AG04450 (cell line): ENCODE measurements at regions not wholly inside any gene's neighbourhood (a gene's known extent, or its start where the extent isn't known, plus 50 kb on each side); places are given as distances from the start of the nearest gene placed in this dataset.
A peak's percentile ranks its signal among the peaks of the same experiment; 100 is the strongest.

Experiments
- CTCF ChIA-PET: fragments of 300-600, 350-600 bp; formaldehyde crosslinking; extraction: SDS; loops from one replicate; lab custom pipeline; 2022; ENCODE audit warnings: antibody characterized with exemption, inconsistent platforms; lab: Charles Lee
- POLR2A ChIA-PET: fragments of 350-600 bp; formaldehyde crosslinking; extraction: SDS; loops from one replicate; lab custom pipeline; 2021; ENCODE audit warnings: antibody characterized with exemption, inconsistent platforms; lab: Yijun Ruan, JAX
- DNase-seq: peaks from one replicate; pipeline ENCODE4 v3.0.0-alpha.2; 2011; ENCODE audit warnings: low read depth, low spot score
- H3K27ac ChIP-seq: one replicate; pipeline ENCODE4 v1.5.1; 2012; ENCODE audit warnings: low read depth, low read length, control low read depth
- H3K27me3 ChIP-seq: one replicate; pipeline ENCODE4 v1.6.0; 2012; ENCODE audit warnings: low read length; ENCODE audit not compliant: control insufficient read depth, insufficient read depth
- H3K4me3 ChIP-seq: 2 replicates; pipeline ENCODE4 v1.5.1; 2011; ENCODE audit warnings: mild to moderate bottlenecking, low read depth, low read length, control low read depth
- H3K9me3 ChIP-seq: 2 replicates; pipeline ENCODE4 v1.5.1; 2012; ENCODE audit warnings: low read length; ENCODE audit not compliant: control insufficient read depth, insufficient read depth
- CTCF ChIP-seq: IDR thresholded peaks from 2 replicates; pipeline ENCODE4 v1.5.1; 2011; ENCODE audit warnings: low read depth, low read length, control low read depth, inconsistent platforms

GRCh38 chr16:59440502-59440901 is 706.4 kb upstream of the GOT2 start:
- no peak for TF ChIP-seq CTCF
- ChIA-PET CTCF (no interaction called here), POLR2A (no interaction called here)
- Histone ChIP-seq H3K27ac (no peak overlapping the region), H3K9me3 (no peaks in the 10 kb centered on the region), H3K27me3 (no peaks in the 10 kb centered on the region), H3K4me3 (no peak overlapping the region)
- DNase-seq: no peak

GRCh38 chr16:59432896-59433295 is 698.8 kb upstream of the GOT2 start:
- no peak overlapping the region for H3K27ac ChIP-seq
- no peak overlapping the region for H3K4me3 ChIP-seq
- CTCF ChIA-PET: no interaction called here
- no peaks in the 10 kb centered on the region for H3K9me3 ChIP-seq
- POLR2A ChIA-PET: interaction anchor here (0.6 kb wide), 1 partner anchor 38 kb away, joined by 3 read pairs; no protein-coding TSS in a partner anchor
- H3K27me3 ChIP-seq: no peaks in the 10 kb centered on the region
- no peak for DNase-seq
- no peak for TF ChIP-seq CTCF

GRCh38 chr16:59432276-59432675 is 698.2 kb upstream of the GOT2 start:
- ChIA-PET CTCF (no interaction called here), POLR2A (no interaction called here)
- no peaks in the 10 kb centered on the region for H3K9me3 ChIP-seq
- no peak overlapping the region for H3K4me3 ChIP-seq
- no peak for TF ChIP-seq CTCF
- H3K27me3 ChIP-seq: no peaks in the 10 kb centered on the region
- no peak for DNase-seq
- no peak overlapping the region for H3K27ac ChIP-seq

GRCh38 chr16:59424714-59425273 is 690.7 kb upstream of the GOT2 start:
- Histone ChIP-seq H3K27ac (no peak overlapping the region), H3K27me3 (no peaks in the 10 kb centered on the region), H3K4me3 (no peak overlapping the region), H3K9me3 (no peaks in the 10 kb centered on the region)
- no peak for DNase-seq
- ChIA-PET CTCF (no interaction called here), POLR2A (no interaction called here)
- TF ChIP-seq CTCF: no peak

GRCh38 chr16:59411961-59412841 is 678.1 kb upstream of the GOT2 start:
- Histone ChIP-seq H3K4me3 (no peak overlapping the region), H3K27me3 (no peaks in the 10 kb centered on the region), H3K9me3 (no peaks in the 10 kb centered on the region), H3K27ac (no peak overlapping the region)
- no peak for DNase-seq
- POLR2A ChIA-PET: no interaction called here
- CTCF ChIA-PET: interaction anchor here (1.3 kb wide), 1 partner anchor 791 kb away, joined by 5 read pairs; no protein-coding TSS in a partner anchor
- peak; percentile 60 for TF ChIP-seq CTCF
